Activated CD4-positive, alpha-beta memory T cell treated with anti-CD3 and anti-CD28 coated beads, Interleukin-2, amount 10 ng/mL, durations not matched to agents 7 days and 5 days (primary cell): ENCODE measurements at regions not wholly inside any gene's neighbourhood (a gene's known extent, or its start where the extent isn't known, plus 50 kb on each side); places are given as distances from the start of the nearest gene placed in this dataset.
"Not testable (repeated sequence)": the region's sequence is repeated elsewhere in the genome, so short reads cannot be mapped to it uniquely, and the experiment has no call there.

Experiments used
- CTCF ChIA-PET: fragments of 350-600 bp; sonication (Branson Sonifier 250); formaldehyde crosslinking; loops from one replicate; lab custom pipeline; 2021; ENCODE audit warnings: antibody characterized with exemption, inconsistent platforms; lab: Charles Lee
- POLR2A ChIA-PET: fragments of 350-600 bp; sonication (Branson Sonifier 250); formaldehyde crosslinking; loops from one replicate; lab custom pipeline; 2021; ENCODE audit warnings: antibody characterized with exemption; lab: Charles Lee
- DNase-seq: peaks from one replicate; pipeline ENCODE4 v3.0.0-alpha.2; 2020
- H3K27ac Mint-ChIP-seq: one replicate; pipeline ENCODE4 v1.8.0; 2021; ENCODE audit warnings: mild to moderate bottlenecking, mixed read lengths
- H3K27me3 Mint-ChIP-seq: one replicate; pipeline ENCODE4 v1.8.0; 2021; ENCODE audit warnings: mixed read lengths
- H3K36me3 Mint-ChIP-seq: one replicate; pipeline ENCODE4 v1.8.0; 2021; ENCODE audit warnings: low read depth, mixed read lengths
- H3K4me1 Mint-ChIP-seq: one replicate; pipeline ENCODE4 v1.8.0; 2021; ENCODE audit warnings: mixed read lengths
- H3K4me3 Mint-ChIP-seq: one replicate; pipeline ENCODE4 v1.8.0; 2021; ENCODE audit warnings: mild to moderate bottlenecking, mixed read lengths
- H3K9me3 Mint-ChIP-seq: one replicate; pipeline ENCODE4 v1.8.0; 2021; ENCODE audit warnings: mixed read lengths

DNA sequence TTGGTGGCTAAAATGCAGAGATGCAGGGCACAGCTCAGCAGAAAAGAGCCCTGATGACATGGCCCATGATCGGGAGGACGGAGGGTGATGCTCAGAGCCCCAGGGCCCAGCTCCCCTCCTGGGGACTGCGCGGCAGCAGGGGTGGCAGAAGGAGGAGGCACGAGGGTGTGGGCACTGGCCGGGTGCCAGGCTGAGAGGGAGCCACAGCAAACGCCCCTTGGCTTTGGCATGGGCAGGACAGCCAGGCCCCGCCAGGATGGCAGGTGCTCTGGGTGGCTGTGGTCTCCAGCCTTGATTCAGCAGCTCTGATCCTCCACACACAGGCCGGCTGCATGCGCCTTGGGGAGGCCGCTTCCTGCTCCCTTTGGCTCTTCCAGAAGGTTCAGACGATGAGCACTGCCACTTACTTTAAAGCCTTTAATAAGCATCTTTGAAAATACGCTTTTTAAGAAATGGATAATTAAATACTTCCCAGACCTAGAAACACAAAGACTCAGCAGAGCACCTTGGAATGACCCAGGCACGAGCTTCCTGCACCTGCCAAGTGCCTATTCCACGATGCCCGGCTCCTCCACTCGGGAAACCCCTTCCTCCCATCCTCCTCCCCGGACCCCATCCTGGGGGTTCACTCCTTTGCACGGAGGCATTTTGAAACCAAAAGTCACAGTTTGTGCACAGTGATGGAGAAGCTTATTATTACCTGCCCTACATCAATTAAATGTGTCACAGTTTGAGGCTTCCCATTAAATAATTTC lies 78.5 kb upstream of the SNTG2 start:
- POLR2A ChIA-PET: no interaction called here
- Mint-ChIP-seq H3K27ac (no peak overlapping the region), H3K4me1 (no peaks in the 10 kb centered on the region), H3K36me3 (no peaks in the 10 kb centered on the region), H3K9me3 (no peaks in the 10 kb centered on the region), H3K4me3 (no peak overlapping the region), H3K27me3 (peaks cover 4% of the 10 kb centered on the region)
- DNase-seq: no peak
- CTCF ChIA-PET: no interaction called here

DNA sequence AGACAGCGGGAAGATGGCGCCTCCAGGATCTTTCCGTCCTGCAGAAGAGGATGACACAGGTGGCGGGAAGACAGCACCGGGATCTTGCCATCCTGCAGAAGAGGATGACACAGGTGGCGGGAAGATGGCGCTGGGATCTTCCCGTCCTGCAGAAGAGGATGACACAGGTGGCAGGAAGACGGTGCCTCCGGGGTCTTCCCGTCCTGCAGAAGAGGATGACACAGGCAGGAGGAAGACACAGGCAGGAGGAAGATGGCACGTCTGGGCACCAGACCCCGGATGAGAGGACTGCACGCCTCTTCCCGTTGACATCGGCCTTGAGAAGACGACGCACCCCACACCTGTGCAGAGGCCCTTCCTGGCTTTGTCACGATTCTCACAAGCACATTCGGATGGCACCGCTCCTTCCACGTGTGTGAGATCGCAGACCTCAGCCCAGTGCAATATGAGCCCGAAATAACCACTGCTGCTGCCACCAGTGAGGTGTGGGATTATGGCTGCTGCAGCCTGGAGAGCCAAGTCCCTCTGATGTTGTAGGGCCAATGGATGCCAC lies 79.4 kb upstream of the SNTG2 start:
- Mint-ChIP-seq H3K4me1 (no peaks in the 10 kb centered on the region), H3K9me3 (no peaks in the 10 kb centered on the region), H3K27me3 (peaks cover 4% of the 10 kb centered on the region), H3K4me3 (no peak overlapping the region), H3K36me3 (no peaks in the 10 kb centered on the region), H3K27ac (no peak overlapping the region)
- CTCF ChIA-PET: no interaction called here
- no peak for DNase-seq
- POLR2A ChIA-PET: no interaction called here

DNA sequence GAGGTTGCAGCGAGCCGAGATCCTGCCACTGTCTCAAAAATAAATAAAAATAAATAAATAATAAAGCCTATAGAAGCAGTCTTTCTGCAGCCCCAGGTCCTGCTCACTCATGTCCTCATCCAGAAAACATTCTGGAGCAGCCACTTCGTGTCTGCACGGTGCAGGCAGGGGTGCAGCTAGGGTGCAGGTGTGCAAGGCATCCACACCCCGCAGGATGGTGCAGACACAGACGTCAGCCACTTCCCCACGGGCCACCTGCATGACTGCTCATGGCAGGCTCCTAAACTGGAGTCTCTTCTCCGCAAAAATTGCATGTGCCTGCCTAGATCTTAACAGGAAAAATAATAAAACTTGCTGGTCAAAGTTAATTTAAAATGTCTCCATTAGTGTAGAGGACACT lies 80.2 kb upstream of the SNTG2 start:
- POLR2A ChIA-PET: no interaction called here
- CTCF ChIA-PET: no interaction called here
- Mint-ChIP-seq H3K27ac (no peak overlapping the region), H3K9me3 (no peaks in the 10 kb centered on the region), H3K36me3 (no peaks in the 10 kb centered on the region), H3K27me3 (peaks cover 4% of the 10 kb centered on the region), H3K4me3 (no peak overlapping the region), H3K4me1 (no peaks in the 10 kb centered on the region)
- DNase-seq: no peak

DNA sequence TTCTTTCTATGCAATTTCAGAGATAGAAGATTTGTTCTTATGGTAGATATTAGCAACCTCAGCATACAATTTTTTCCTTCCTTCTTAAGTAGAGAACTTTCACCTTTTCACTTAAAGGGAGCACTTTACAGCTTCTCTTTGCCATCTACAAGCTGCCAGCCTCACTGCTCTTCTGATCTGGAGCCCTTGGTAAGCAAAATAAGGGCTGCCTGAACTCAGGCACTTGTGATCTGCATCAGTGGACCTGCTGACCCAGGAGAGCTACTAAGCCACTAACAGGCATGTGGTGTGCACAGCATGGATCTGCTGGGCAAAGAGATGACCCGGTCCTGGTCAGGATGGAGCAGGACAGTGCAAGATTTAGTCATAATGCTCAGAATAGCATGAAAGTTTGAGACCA lies 80.8 kb upstream of the SNTG2 start:
- ChIA-PET POLR2A (no interaction called here), CTCF (no interaction called here)
- no peaks in the 10 kb centered on the region for H3K36me3 Mint-ChIP-seq
- DNase-seq: no peak
- H3K27ac Mint-ChIP-seq: no peak overlapping the region
- no peaks in the 10 kb centered on the region for H3K9me3 Mint-ChIP-seq
- H3K27me3 Mint-ChIP-seq: peaks cover 4% of the 10 kb centered on the region
- H3K4me1 Mint-ChIP-seq: no peaks in the 10 kb centered on the region
- no peak overlapping the region for H3K4me3 Mint-ChIP-seq

DNA sequence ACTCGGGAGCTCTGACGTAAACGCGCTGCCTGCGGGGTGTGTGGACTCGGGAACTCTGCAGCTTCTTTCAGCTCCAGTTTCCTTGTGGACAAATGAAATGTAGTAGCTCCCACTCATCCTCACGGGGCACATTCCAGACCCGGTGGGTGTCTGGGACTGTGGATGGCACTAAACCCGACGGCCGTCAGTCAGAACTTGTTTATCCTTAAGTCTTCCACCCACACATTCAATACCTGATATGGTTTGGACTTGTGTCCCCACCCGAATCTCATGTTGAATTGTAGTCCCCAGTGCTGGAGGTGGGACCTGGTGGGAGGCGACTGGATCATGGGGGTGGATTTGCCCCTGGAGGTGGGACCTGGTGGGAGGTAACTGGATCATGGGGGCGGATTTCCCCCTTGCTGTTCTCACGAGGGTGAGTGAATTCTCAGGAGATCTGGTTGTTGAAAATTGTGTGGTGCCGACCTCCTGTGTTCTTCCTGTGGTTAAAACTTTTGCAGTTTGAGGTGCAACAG lies 81.2 kb upstream of the SNTG2 start:
- CTCF ChIA-PET: no interaction called here
- H3K27ac Mint-ChIP-seq: no peak overlapping the region
- no peak for DNase-seq
- POLR2A ChIA-PET: no interaction called here
- H3K9me3 Mint-ChIP-seq: no peaks in the 10 kb centered on the region
- peak overlapping the region; percentile 3 for H3K4me3 Mint-ChIP-seq
- H3K4me1 Mint-ChIP-seq: no peaks in the 10 kb centered on the region
- peaks cover 4% of the 10 kb centered on the region for H3K27me3 Mint-ChIP-seq
- no peaks in the 10 kb centered on the region for H3K36me3 Mint-ChIP-seq

DNA sequence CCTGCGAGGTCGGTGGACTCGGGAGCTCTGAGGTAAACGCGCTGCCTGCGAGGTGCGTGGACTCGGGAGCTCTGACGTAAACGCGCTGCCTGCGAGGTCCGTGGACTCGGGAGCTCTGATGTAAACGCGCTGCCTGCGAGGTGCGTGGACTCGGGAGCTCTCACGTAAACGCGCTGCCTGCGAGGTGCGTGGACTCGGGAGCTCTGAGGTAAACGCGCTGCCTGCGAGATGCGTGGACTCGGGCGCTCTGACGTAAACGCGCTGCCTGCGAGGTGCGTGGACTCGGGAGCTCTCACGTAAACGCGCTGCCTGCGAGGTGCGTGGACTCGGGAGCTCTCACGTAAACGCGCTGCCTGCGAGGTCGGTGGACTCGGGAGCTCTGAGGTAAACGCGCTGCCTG lies 81.8 kb upstream of the SNTG2 start:
- H3K4me3 Mint-ChIP-seq, DNase-seq, H3K4me1 Mint-ChIP-seq, H3K27me3 Mint-ChIP-seq, H3K36me3 Mint-ChIP-seq, H3K9me3 Mint-ChIP-seq, POLR2A ChIA-PET, CTCF ChIA-PET, H3K27ac Mint-ChIP-seq: not testable (repeated sequence)

DNA sequence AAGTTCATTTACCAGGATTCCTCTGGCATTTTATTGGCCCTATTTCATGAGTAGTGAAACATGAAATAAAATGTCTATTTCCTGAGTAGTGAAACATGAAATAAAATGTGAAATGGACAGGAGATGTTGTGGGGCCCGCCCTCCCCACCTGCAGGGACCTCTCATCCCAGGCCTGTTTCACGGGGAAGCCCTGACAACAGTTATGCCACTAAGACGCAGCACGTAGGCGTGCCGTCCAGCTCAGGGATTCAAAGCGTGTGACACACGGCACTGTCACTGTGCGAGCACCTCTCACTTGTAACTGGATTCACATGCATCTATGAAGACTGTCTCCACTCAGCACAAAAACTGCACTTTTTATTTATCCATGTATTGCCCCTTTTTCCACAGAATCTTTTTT lies 83.4 kb upstream of the SNTG2 start:
- H3K4me3 Mint-ChIP-seq: no peak overlapping the region
- ChIA-PET POLR2A (no interaction called here), CTCF (no interaction called here)
- no peak overlapping the region for H3K27ac Mint-ChIP-seq
- no peaks in the 10 kb centered on the region for H3K4me1 Mint-ChIP-seq
- no peak for DNase-seq
- peaks cover 4% of the 10 kb centered on the region for H3K27me3 Mint-ChIP-seq
- no peaks in the 10 kb centered on the region for H3K9me3 Mint-ChIP-seq
- no peaks in the 10 kb centered on the region for H3K36me3 Mint-ChIP-seq

DNA sequence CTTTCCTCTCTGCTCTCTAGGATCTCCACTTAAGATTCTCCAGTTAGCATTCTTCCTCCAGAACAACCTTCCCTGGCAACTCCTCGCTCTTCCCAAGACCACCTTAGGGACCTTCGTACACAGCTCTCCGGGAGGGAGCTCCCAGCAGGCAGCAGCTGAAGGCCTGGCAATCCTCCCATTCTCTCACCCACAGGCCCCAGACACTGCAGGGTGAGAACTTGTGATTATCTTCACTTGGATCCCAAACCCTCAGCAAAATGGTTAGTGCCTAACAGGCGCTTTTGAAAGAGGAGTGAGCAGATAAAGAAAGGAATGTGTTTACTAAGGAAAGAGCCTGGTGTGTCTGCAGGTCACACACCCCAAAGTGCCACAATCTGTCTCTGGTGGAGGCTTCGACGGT lies 83.8 kb upstream of the SNTG2 start:
- POLR2A ChIA-PET: no interaction called here
- CTCF ChIA-PET: no interaction called here
- H3K4me1 Mint-ChIP-seq: no peaks in the 10 kb centered on the region
- no peak for DNase-seq
- no peaks in the 10 kb centered on the region for H3K9me3 Mint-ChIP-seq
- no peak overlapping the region for H3K27ac Mint-ChIP-seq
- no peak overlapping the region for H3K4me3 Mint-ChIP-seq
- no peaks in the 10 kb centered on the region for H3K36me3 Mint-ChIP-seq
- peaks cover 4% of the 10 kb centered on the region for H3K27me3 Mint-ChIP-seq

DNA sequence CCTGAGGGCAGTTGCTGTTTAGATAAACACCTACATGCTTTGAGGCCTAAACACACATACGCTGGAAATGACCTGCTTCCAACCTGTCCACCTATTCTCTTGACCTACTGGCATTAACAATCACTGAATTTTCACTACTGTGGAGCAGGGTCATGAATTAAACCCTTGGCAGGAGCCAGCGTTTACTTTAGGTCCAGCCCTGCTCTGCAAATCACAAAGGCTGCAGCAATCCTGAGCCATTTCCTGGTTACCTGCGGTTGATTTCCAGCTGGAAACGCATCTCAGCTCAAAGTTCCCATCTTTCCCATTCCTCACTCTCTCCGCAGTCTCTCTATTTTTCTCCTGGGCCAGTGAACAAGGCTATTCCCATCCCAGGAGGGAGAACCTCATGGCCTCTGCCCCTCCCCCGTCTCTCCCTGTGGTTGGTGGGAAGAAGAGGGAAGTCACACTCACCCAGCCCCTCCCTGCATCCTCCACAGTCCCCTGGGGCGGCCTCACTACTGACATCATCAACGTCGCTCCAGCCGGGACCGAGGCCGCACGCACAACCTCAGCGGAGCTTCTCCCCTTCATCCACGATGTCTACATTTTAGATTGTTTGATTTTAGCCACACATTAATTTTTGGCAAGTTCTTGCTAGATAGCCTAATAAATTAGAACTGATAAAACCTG lies 84.5 kb upstream of the SNTG2 start:
- Mint-ChIP-seq H3K27me3 (peaks cover 4% of the 10 kb centered on the region), H3K27ac (no peak overlapping the region), H3K36me3 (no peaks in the 10 kb centered on the region), H3K9me3 (no peaks in the 10 kb centered on the region), H3K4me3 (no peak overlapping the region), H3K4me1 (no peaks in the 10 kb centered on the region)
- DNase-seq: no peak
- CTCF ChIA-PET: no interaction called here
- POLR2A ChIA-PET: no interaction called here

DNA sequence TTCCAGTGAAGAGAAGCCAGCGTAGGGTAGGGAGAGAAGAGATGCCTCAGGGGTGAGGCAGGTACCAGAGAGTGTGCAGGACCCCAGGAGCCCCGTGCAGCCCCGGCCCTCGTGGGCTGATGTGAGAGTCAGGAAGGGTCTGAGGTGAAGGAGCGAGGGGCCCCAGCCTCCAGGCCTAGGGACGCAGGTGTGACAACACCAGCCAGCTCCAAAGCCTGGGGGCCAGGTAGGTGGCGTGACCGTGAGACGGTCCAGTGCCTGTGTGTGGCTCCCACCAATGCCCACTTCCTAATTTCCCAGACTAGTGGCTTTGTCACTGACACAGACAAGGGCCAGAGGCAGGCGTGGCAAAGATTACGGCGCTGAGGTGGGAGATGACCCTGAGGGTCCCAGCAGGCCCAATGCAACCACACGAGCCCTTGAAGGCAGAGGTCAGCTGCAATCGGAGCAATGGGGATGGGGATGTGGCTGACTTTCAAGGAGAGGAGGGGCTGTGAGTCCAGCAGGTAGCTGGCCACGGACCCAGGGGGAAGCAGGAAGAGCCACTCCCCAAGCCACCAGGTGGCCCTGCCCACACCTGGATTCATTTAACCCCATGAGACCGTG lies 86.0 kb upstream of the SNTG2 start:
- Mint-ChIP-seq H3K9me3 (no peaks in the 10 kb centered on the region), H3K27me3 (no peaks in the 10 kb centered on the region), H3K27ac (no peak overlapping the region), H3K4me3 (no peak overlapping the region), H3K4me1 (no peaks in the 10 kb centered on the region), H3K36me3 (no peaks in the 10 kb centered on the region)
- DNase-seq: no peak
- ChIA-PET POLR2A (no interaction called here), CTCF (no interaction called here)

DNA sequence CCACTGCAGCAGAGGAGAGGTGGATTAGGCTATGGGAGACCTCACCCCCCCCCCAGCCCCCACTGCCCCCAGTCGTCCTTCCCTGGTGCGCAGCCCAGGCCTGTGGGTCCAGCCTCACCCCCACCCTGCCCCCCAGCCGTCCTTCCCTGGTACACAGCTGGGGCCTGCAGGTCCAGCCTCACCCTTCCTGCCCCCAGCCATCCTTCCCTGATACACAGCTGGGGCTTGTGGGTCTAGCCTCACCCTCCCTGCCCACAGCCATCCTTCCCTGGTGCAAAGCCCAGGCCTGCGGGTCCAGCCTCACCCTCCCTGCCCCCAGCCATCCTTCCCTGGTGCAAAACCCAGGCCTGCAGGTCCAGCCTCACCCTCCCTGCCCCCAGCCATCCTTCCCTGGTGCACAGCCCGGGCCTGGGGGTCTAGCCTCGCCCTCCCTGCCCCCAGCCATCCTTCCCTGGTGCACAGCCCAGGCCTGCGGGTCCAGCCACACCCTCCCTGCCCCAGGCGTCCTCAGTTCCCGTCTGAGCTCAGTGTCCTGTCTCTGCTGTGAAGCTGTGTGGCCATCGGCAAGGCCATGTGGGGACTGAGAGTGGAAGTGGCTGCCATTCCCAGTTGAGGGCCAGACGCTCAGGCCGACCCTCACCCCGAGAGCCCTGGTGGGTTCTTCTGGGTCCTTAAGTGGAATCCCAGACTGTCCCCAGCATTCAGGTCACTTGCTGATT lies 86.8 kb upstream of the SNTG2 start:
- Mint-ChIP-seq H3K9me3 (no peaks in the 10 kb centered on the region), H3K4me3 (no peak overlapping the region), H3K4me1 (no peaks in the 10 kb centered on the region), H3K27ac (no peak overlapping the region), H3K27me3 (no peaks in the 10 kb centered on the region), H3K36me3 (no peaks in the 10 kb centered on the region)
- DNase-seq: no peak
- POLR2A ChIA-PET: no interaction called here
- CTCF ChIA-PET: no interaction called here

DNA sequence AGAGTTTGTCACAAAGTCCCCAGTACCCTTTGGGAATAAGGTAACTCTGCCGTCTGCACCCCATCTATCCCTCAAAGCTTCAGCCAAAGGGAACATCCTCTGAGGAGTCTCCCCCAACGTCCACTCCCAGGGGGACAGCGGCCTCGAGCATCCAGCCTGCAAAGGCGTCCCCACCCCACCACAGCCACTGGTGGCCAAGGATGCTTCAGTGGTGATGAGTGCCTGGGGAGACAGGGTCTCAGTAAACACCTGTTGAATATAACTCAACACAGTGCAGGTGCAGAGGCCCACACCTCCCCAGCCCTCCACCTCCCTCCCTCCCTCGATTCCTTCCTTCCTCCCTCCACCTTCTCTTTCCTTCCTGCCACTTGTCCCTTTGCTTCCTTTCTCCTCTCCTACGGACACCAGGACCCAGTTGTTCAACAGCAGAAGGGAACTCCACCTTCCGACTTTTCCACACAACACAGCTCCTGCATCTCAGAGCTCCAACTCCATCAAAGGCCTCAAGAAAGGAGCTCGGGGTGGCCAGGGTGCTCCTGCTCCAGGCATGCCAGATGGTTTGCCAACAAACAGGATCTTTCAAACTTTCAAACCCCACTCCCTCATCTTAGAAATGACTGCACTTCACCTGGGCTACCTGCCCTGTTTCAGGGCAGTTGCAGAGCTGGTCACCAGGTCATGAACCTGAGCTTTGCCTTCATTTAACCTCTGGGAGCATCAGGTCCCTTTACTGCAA lies 87.8 kb upstream of the SNTG2 start:
- no peak for DNase-seq
- H3K27me3 Mint-ChIP-seq: no peaks in the 10 kb centered on the region
- ChIA-PET CTCF (interaction anchor here (0.7 kb wide), 1 partner anchor 9 kb away, joined by 3 read pairs; no protein-coding TSS in a partner anchor), POLR2A (no interaction called here)
- H3K4me3 Mint-ChIP-seq: no peak overlapping the region
- H3K36me3 Mint-ChIP-seq: no peaks in the 10 kb centered on the region
- H3K27ac Mint-ChIP-seq: no peak overlapping the region
- H3K4me1 Mint-ChIP-seq: no peaks in the 10 kb centered on the region
- no peaks in the 10 kb centered on the region for H3K9me3 Mint-ChIP-seq
